HG03108 (cell line): ENCODE measurements at regions not wholly inside any gene's neighbourhood (a gene's known extent, or its start where the extent isn't known, plus 50 kb on each side); places are given as distances from the start of the nearest gene placed in this dataset.
"Not testable (repeated sequence)": the region's sequence is repeated elsewhere in the genome, so short reads cannot be mapped to it uniquely, and the experiment has no call there.

Experiments
- ATAC-seq: cut with Tn5 transposase; IDR thresholded peaks from one replicate; pipeline ENCODE4 v1.9.1; 2021; ENCODE audit warnings: moderate library complexity; ENCODE audit not compliant: unreplicated experiment

DNA sequence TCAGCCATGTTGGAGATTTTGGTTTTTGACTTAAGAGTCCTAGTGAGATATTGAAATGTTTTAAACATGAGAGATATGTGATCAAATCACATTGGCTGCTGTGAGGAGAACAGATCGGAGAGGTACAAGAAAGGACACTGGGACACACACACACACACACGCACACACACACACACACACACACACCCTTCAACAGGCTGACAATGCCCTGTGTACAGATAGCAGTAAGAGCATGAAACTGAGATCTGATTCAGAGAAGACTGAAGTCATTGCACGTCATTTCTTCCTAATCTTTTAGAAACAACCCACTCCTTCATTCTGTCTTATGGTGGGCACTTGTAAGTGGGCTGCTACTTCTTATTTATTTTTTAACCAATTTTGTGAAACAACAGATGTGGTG lies 200.5 kb upstream of the E2F8 start:
- no peak for ATAC-seq

DNA sequence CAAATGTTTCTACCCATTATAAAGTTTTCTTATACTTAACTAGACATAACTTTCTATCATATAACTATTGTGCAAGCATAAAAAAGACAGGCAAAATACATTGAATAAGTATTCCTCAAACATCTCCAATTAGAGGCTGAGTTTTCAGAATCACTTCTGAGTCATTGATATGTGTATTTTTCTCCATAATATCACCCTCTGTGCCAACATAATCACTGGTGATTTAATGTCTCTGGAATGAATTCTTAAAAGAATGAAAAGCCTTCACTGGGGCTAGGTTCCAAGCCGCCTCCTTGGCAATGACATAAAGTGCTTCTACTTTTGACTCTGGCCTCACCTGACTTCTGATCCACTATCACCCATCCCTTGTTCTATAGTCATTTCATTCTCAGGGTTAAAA lies 197.0 kb upstream of the E2F8 start:
- ATAC-seq = no peak

DNA sequence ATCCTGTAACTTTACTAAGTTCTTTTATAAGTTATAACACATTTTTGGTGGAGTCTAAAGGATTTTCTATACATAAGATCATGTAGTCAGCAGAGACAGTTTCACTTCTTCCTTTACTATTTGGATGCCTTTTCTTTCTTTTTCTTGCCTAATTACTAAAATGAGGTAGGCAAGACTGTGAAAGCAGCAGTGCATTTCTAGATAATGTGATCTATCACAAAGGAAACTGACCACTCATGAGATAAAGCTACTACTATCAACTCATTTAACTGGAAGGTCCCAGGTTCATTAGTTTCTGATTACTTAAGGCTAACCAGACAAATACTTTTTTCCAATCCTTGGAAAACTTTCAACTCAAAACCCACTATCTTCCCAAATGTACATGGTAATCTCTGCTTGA lies 196.2 kb upstream of the E2F8 start:
- no peak for ATAC-seq

DNA sequence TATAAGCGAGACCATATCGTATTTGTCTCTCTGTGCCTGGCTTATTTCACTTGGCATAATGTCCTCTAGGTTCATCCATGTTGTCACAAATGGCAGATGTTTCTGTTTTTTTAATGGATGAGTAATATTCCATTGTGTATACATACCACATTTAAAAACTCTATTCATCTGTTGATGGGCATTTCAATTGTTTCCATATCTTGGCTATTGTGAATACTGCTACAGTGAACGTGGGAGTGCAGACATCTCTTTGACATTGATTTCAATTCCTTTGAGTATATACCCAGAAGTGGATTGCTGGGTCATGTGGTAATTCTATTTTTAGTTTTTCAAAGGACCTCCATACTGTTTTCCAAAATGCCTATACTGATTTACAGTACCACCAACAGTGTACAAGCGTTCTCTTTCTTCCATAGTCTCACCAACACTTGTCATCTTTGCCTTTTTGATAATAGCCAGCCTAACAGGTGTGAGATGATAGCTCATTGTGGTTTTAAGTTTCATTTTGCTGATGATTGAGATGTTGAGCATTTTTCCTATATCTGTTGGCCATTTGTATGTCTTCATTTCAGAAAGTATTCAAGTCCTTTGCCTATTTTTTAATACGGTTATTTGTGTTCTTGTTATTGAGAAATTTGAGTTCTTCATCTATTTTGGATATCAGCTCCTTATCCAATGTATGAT lies 194.7 kb upstream of the E2F8 start:
- no peak for ATAC-seq

DNA sequence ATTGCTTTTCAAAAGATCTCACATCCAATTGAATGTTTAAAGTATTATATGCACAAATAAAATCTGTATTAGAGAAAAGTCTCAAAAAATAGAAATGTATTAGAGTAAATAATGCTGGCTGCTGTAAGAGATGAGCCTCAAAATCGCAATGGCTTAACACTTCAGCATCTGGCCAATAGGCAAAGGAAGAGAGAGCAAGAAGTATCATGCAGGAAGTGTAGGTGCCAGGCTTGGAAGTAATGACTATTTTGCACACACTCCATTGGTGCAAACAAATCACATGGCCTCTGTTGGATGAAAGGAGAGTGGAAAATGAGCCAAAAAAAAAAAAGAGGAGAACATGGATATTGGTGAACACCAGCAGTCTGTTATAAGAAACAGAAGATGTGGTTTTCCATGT lies 193.0 kb upstream of the E2F8 start:
- no peak for ATAC-seq

DNA sequence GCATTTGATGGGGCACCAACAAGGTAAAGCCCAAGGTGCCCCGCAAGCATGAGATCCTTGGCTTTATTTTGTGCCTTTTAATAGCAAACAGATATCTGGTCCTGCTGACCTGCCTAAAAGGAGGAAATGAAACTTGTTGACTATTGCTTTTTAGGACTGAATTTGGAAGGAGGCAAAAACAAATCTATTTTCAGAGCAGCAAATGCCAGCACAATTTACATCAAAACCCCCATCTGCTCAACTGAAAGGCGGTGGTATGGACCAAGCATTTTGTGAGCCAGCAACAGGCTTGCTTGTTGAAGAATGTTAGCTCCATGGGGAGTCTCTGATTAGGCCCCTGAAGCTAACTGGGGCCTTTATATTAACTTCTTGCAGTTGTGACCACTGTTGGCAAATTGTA lies 192.6 kb upstream of the E2F8 start:
- ATAC-seq = peak; percentile 51

DNA sequence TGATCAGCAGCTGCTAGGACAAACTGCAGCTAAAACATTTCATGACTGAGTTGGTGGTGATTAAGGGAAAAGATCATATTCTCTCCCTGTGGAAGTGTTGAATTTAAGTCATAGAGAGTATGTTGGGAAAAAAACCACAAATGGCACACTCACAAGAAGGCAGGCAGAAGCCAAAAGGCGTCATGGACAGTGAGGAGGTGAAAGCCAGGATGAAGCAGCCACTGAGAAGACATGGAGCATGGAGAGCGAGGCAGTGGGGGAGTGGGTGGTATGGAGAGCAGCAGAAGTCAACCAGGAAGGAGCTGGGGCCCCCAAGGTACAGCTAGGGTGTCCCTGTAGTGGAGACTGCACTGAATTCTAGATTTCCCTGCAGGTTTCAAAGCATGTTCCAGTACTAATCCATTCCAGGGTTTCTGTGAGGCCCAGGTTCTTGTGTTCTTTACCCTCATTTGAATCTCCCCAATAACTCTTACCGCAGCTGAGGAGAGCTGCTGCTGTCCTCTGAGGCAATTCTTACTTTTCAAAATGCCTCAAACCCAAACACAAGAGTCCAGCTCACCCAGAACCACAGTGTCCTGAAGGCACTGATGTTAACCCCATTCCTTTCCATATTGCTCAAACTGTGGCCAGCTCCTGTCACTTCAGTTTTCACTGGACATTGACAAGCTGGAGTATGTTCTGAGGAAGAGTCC lies 191.8 kb upstream of the E2F8 start:
- ATAC-seq = peak; percentile 42

DNA sequence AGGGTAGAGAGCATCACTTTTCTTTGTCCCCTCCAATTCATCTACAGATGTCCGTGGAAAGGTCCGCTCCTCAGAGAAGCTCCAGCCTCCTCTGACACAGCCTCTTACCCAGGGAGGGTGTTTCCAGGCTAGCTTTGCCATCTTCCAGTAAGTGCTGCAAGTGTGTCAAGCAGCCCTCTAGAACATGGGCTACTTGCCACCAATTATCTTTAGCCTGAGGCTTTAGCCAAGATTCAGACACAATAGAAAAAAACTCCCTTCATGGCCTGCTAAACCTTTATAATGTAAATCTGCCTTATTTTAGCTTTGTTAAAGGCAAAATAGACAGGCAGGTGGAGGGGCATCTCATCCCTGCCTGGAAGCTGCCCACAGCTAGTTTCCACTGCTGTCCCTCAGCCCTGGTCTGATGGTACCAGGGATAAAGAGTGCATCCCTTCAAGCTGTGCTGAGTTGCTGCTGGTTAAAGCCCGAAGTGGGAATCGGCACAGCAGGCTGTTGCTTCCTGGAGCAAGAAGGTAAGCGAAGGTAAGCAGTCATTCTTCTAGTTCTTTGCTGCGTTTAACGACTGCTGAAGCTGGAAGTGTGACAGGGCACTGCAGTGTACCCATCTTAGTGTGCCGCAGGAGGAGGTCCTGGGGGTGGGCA lies 190.1 kb upstream of the E2F8 start:
- no peak for ATAC-seq

DNA sequence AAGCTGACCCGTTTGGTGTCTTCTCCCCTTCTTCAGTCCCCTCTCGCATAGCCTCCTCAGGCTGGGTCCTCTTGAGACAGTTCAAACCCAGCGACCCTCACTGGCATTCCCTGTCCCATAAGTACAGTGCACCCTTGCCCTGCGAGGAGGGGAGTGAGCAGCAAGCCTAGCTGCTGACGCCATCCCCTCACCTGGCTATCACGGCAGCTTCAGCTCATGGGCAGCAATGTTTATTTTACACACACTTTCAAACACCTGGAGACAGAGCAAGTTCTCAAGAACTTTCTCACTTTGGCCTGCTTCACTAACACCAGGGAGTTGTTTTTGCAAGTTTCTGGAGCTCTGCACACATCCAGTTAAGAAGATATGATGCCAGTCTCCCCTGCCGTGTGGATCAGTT lies 189.6 kb upstream of the E2F8 start:
- no peak for ATAC-seq

DNA sequence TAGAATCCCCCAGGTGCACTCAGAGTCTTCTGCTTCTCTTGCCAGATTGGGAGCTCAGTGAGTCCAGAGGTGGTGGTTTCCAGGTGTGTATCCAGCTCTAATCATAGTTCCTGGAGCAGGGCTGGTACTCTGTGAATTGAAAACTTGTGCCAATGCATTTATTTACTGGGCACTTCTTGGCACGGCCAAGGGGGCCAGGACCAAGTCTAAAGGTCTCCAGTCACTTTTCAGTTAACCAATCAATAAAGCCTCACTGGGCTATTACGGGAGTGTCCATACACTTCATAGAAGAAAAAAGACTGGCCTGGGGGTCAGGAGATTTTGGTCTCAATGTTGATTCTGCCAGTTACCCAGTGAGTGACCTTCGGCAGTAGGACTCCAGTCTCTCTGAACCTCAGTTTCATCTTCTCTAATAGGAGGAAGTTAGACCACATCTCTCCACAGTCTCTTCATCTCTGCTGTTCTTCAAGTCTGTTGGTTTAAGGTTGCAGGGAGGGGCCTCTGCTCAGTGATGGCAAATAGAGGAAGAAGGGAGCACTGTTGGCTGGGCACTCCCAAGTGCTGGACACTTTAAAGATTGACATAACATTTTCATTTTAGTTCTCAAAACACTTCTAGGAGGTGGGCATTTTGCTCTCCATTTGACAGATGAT lies 188.5 kb upstream of the E2F8 start:
- no peak for ATAC-seq

DNA sequence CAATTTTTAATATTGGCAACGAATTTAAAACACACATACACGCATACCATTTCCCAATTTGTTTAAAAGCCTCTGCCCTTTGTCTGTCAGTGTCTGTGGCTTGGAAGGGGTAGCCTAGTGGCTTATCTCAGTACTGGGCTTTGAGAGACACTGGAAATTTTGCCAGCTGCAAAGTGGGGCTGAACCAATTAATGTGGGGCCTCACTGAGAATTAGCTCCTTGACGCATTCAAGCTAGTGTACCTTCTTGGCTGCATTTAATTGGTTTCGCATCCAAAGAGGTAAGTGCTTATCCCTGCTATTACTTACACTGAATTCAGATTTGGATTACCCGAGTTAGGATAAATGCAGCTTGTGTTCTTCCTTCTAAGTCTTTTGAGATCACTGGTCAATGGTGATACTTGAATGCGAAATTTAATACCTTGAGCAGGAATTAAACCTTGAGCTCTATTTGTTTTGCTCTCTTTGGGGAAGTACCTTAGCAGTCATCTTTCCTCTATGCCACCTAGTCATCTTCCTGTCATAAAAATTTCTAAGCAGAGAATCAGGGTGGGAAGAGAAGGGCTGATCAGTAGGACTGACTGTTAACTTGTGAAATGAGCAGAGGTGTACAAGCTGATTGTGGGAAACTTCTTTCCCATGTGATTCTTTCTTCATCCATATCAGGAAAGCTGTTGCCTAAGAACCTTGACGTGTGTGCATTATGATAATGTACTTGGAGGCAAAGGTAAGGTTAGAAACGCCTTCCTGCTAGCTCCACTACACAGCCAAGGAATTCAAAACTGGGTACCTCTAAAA lies 187.7 kb upstream of the E2F8 start:
- no peak for ATAC-seq

DNA sequence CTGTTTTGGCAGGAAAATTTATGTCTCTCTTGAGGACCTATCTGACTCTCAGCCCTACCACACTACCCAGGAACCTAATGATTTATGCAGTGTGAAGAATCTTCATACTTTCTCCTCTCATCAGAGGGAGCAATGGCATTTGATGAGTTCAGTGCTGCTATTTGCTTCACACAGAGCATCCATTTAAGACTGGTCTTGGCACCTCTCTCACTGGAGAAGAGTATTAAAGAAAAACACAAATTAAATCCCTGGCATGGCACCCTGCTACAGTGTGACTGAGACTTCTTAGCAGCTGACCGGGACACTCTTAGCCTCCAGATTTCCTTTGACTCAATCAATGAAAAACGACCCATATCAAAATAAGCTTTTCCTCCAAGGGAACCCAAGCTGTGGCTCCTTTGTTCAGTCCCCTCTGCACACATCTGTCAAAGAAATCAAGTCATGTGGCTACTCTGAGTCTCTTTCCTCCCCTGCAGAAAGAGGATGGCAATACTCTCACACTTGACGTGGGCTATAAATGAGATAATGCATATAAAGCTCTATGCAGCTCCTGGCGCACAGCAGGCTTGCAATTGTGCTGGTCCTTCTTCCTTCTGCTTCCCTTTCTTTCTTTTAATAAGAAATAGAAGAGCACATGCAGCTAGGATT lies 186.1 kb upstream of the E2F8 start:
- ATAC-seq = no peak

DNA sequence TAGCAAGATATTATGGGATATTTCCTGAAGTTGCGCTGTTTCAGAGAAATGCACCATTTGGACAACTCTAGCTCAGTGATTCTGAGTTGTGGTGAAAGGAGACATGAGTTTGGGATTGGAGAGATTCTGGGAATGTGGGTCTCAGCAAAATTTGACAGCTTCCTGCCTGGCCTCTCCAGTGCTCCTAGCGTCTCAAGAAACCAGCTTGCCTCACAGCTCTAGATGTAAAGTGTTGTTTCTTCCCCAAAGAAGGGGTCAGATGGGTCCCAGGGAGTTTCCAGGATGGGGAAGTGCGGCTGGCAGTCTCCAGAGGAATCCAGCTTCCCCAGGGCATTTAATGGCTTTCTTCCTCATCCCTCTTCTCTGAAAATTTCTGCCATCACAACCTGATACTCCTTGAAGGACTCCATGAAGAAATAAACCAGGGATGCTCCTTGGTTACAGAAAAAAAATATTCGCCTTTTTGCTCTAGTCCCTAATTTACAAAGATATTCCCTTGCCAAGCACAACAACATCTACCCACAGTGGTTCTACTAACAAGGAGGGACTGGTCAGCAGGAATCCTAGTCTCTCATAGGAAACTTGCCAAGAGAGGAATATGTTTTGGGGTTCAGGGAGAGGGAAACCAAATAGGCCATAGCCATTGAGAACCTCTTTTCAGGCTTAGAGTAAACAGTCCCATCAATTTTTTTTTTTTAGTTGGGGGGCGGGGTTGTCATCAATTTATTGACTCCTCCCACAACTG lies 185.4 kb upstream of the E2F8 start:
- no peak for ATAC-seq

DNA sequence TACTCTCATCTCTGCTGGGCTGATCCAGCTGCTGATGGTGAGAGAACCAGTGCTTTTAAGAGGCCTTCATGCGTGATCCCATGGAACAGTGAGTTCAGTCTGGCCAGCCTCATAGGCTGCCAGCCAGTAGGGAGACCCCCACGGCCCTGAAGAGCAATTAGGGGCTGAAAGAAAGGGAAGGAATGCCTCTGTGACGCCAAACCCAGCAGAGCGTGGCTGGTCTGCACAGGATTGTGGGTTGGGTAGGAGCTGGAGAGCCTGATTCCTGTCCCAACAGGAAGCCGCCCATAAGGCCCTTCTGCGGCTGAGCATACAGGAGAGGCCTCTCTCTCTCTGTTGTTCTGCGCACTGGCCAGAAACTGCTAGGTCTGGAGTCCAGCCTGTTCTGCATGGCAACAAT lies 181.5 kb upstream of the E2F8 start:
- no peak for ATAC-seq

DNA sequence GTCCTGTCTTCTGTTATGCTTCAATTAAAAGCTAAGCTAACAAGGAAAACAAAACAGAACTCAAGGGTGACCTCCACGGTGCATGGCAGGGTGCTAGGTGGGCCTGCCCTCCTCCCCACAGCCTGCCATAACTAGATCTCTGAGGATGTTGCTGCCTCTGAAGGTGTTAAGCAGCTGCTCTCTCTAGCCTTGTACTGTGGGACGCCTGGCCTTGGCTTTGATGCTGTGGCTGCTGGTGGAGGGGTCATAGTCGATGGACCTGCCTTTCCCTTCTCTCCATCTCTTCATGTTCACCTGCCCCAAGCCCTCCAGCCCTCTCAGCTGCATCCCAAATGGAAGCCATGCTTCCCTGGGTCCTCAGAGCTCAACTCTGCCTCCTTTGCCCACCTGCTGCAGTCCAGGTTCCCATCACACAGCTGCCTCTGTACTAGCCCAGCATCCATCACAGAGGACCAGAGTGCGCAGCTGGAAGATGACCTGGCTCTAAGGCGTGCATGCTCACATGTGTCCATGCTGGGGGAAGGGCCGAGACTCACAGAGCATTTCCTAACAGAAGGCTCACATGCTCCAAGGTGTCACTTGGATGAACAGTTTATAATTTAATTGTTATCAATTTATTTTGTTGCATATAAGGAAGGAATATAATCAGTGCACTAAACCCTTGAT lies 180.3 kb upstream of the E2F8 start:
- no peak for ATAC-seq

DNA sequence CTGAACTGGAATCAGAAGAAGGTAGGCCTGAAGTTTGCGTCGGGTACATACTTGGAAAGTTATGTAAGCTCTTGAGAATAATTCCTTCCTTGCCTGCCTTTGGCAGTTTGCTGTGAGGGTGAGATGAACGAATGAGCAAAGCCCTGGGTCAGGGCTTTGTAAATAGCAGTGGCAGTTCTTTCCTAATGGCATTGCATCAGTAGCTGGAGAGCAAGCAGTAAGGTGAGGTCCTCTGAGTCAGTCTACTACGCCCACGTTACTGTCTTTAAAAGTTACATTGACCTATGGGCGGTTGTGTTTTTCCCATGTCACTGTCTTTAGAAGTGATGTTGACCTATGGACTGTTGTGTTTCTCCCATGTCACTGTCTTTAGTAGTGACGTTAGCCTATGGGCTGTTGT lies 179.1 kb upstream of the E2F8 start:
- ATAC-seq = no peak

DNA sequence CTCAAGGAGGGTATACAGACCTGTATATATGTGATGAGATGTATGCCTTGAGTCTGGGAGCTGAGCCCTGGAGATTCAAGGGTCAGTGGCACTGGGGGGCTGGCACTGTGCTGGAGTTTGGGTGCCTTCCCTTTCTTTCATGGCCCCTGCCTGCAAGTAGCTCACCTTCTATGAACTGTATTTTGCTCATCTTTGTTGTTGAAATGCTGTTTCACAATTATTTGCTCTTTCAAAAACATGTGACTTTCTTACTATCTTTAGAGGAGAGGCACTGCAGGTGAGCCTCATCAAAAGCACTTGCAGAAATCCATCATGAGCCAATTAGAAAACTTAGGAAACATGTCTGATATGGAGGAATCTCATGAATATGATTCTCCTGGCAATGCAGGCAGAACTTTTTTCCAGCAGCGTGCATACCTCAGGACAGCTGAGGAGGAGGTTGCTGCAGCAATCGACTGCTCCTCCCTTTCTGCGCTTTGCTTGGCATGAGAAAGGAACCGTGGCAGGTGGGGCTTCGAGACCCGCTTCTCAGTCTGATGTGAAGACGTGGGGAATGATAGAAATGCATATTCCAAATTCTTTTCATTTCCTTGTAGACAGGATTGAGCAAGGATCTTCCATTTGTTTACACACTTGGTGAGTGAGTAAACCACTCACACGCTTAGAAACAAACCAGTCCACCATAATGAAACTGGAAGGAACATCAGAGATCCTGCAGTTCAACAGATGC lies 178.4 kb upstream of the E2F8 start:
- no peak for ATAC-seq

DNA sequence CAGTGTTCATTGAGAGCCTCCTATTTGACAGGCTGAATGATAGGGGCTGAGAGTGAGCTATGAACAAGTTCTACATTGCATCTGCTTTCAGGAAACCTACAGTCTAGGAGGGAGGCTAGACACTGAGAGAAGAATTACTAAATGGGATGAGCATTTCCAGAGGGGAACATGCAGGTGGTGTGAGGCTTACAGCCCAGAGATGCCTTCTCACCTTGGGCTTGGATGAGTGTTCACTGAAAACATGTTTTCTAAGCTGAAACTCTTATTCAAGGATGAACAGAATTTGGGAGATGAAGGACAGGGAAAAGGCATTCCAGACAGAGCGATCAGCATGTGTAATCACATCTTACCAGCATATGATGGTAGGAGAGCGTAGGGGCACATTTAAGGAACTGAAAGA lies 177.5 kb upstream of the E2F8 start:
- no peak for ATAC-seq

DNA sequence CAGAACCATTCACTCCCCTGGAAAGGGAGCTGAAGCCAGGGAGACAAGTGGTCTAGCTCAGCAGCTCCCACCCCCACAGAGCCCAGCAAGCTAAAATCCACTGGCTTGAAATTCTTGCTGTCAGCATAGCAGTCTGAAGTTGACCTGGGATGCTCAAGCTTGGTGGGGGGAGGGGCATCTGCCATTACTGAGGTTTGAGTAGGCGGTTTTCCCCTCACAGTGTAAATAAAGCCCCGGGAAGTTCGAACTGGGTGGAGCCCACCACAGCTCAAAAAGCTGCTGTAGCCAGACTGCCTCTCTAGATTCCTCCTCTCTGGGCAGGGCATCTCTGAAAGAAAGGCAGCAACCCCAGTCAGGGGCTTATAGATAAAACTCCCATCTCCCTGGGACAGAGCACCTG lies 171.3 kb upstream of the E2F8 start:
- not testable (repeated sequence) for ATAC-seq
